T-cell (primary cell): ENCODE measurements at regions not wholly inside any gene's neighbourhood (a gene's known extent, or its start where the extent isn't known, plus 50 kb on each side); places are given as distances from the start of the nearest gene placed in this dataset.

Experiments
- ATAC-seq, 4 experiments: fragments of 200-7000 bp in 3 of 4; fragments of 150-1000 bp in 1 of 4; cut with Tn5 transposase; replicated peaks in 1 of 4; 1 replicate in 3 of 4; 2 replicates in 1 of 4; pipeline ENCODE4 v1.10.0; 2021; ENCODE audit warnings: moderate library complexity in 3 of 4, mild to moderate bottlenecking in 2 of 4, moderate number of reproducible peaks in 1 of 4
- CTCF ChIA-PET, 2 donors: fragments of 300-600 bp; sonication (Branson Sonifier 250); formaldehyde crosslinking; loops; one replicate each; lab custom pipeline; 2022; ENCODE audit warnings: antibody characterized with exemption in 2 of 2; lab: Charles Lee
- POLR2A ChIA-PET, 2 donors: fragments of 300-600 bp; sonication (Branson Sonifier 250); formaldehyde crosslinking; loops; one replicate each; lab custom pipeline; 2022; ENCODE audit warnings: antibody characterized with exemption in 2 of 2; lab: Charles Lee
- DNase-seq, 35 experiments: peaks; one replicate each; pipeline versions ENCODE4 v3.0.0 to v3.0.0-alpha.2; 2013 to 2023
- H3K27ac ChIP-seq: one replicate; pipeline ENCODE4 v1.5.1; 2013; ENCODE audit warnings: low read length
- H3K27me3 ChIP-seq, 2 experiments: replicated peaks in 1 of 2; 1 replicate in 1 of 2; 2 replicates in 1 of 2; pipeline versions ENCODE4 v1.6.1 to v1.7.0; 2013; ENCODE audit warnings: low read length in 1 of 2, mixed read lengths in 1 of 2; ENCODE audit not compliant: control insufficient read depth in 2 of 2, insufficient read depth in 2 of 2; ENCODE audit errors: extremely low read depth in 1 of 2
- H3K36me3 ChIP-seq, 2 donors: 1 replicate in 1 of 2; 2 replicates in 1 of 2; pipeline versions ENCODE4 v1.6.1 to v1.7.0; 2013; ENCODE audit warnings: low read length in 1 of 2; ENCODE audit not compliant: control insufficient read depth in 2 of 2, insufficient read depth in 1 of 2; ENCODE audit errors: extremely low read depth in 1 of 2
- H3K4me1 ChIP-seq, 2 experiments: 1 replicate in 1 of 2; 2 replicates in 1 of 2; pipeline versions ENCODE4 v1.6.1 to v1.7.0; 2013; ENCODE audit warnings: low read length in 2 of 2, mixed read lengths in 1 of 2; ENCODE audit not compliant: insufficient read depth in 2 of 2, control insufficient read depth in 1 of 2; ENCODE audit errors: extremely low read depth in 1 of 2
- H3K4me3 ChIP-seq, 2 donors: 1 replicate in 1 of 2; 2 replicates in 1 of 2; pipeline versions ENCODE4 v1.5.1 to v1.7.0; 2013; ENCODE audit warnings: mild to moderate bottlenecking in 2 of 2, low read length in 1 of 2, moderate library complexity in 1 of 2; ENCODE audit not compliant: control insufficient read depth in 1 of 2; ENCODE audit errors: extremely low read depth in 1 of 2
- H3K9me3 ChIP-seq: 2 replicates; pipeline ENCODE4 v1.7.0; 2013
- H3K27ac Mint-ChIP-seq, 2 donors: one replicate each; pipeline ENCODE4 v1.8.0; 2020 to 2021; ENCODE audit warnings: mild to moderate bottlenecking in 2 of 2, mixed read lengths in 2 of 2
- H3K27me3 Mint-ChIP-seq, 2 donors: one replicate each; pipeline ENCODE4 v1.8.0; 2021 to 2022; ENCODE audit warnings: mixed read lengths in 2 of 2
- H3K36me3 Mint-ChIP-seq: one replicate; pipeline ENCODE4 v1.8.0; 2021; ENCODE audit warnings: mixed read lengths
- H3K4me1 Mint-ChIP-seq, 3 donors: one replicate each; pipeline ENCODE4 v1.8.0; 2020 to 2022; ENCODE audit warnings: mixed read lengths in 3 of 3, mild to moderate bottlenecking in 1 of 3
- H3K4me3 Mint-ChIP-seq, 3 donors: one replicate each; pipeline ENCODE4 v1.8.0; 2020 to 2022; ENCODE audit warnings: mild to moderate bottlenecking in 3 of 3, mixed read lengths in 3 of 3, moderate library complexity in 3 of 3
- H3K9me3 Mint-ChIP-seq, 3 donors: one replicate each; pipeline ENCODE4 v1.8.0; 2020 to 2022; ENCODE audit warnings: mixed read lengths in 3 of 3
- WGBS: methylation state at CpG from one replicate; pipeline ENCODE4 v1.1.5; 2013; ENCODE audit warnings: missing lambda C conversion rate; ENCODE audit not compliant: insufficient coverage; 5-methylcytosine and 5-hydroxymethylcytosine counted together

GRCh38 chr1:168640182-168640581, 63.8 kb downstream of the XCL1 start:
- no peaks in the 10 kb centered on the region for H3K4me1 ChIP-seq
- H3K27me3 ChIP-seq, result no peaks in the 10 kb centered on the region
- no peak overlapping the region for H3K4me3 ChIP-seq
- Mint-ChIP-seq H3K4me3 (no peak overlapping the region), H3K27ac (no peak overlapping the region), H3K27me3 (peaks cover 4 to 7% of the 10 kb centered on the region in 2 donors), H3K4me1 (no peaks in the 10 kb centered on the region), H3K36me3 (no peaks in the 10 kb centered on the region), H3K9me3 (no peaks in the 10 kb centered on the region)
- no peaks in the 10 kb centered on the region for H3K36me3 ChIP-seq
- POLR2A ChIA-PET, result no interaction called here
- DNase-seq, result no peak
- WGBS, result no CpG with 5 or more reads among the region's 1 CpG
- no peaks in the 10 kb centered on the region for H3K9me3 ChIP-seq
- CTCF ChIA-PET, result no interaction called here
- no peak for ATAC-seq
- no peak overlapping the region for H3K27ac ChIP-seq

GRCh38 chr1:168640836-168641235, 64.4 kb downstream of the XCL1 start:
- ATAC-seq (no peak), DNase-seq (no peak)
- Histone ChIP-seq H3K27me3 (no peaks in the 10 kb centered on the region), H3K9me3 (no peaks in the 10 kb centered on the region), H3K27ac (no peak overlapping the region), H3K4me1 (no peaks in the 10 kb centered on the region), H3K36me3 (no peaks in the 10 kb centered on the region), H3K4me3 (no peak overlapping the region)
- Mint-ChIP-seq H3K4me1 (no peaks in the 10 kb centered on the region), H3K4me3 (no peak overlapping the region), H3K36me3 (no peaks in the 10 kb centered on the region), H3K27ac (no peak overlapping the region), H3K9me3 (no peaks in the 10 kb centered on the region), H3K27me3 (peaks cover 4 to 6% of the 10 kb centered on the region in 2 donors)
- ChIA-PET POLR2A (no interaction called here), CTCF (no interaction called here)
- WGBS, result no CpG with 5 or more reads among the region's 3 CpGs

- 93% methylated on average over 2 of the region's 2 CpGs for WGBS
- Histone ChIP-seq H3K9me3 (no peaks in the 10 kb centered on the region), H3K27me3 (no peaks in the 10 kb centered on the region), H3K4me3 (no peak overlapping the region), H3K4me1 (no peaks in the 10 kb centered on the region), H3K27ac (no peak overlapping the region), H3K36me3 (no peaks in the 10 kb centered on the region)
- ChIA-PET CTCF (no interaction called here), POLR2A (no interaction called here)
- no peak for ATAC-seq
- no peak for DNase-seq
- Mint-ChIP-seq H3K27ac (no peak overlapping the region), H3K4me3 (no peak overlapping the region), H3K4me1 (no peaks in the 10 kb centered on the region), H3K27me3 (peaks cover 2 to 4% of the 10 kb centered on the region in 2 donors), H3K9me3 (no peaks in the 10 kb centered on the region), H3K36me3 (no peaks in the 10 kb centered on the region)
Measured at GRCh38 chr1:168643152-168643551, 66.7 kb downstream of the XCL1 start.
